ENCODE measurements at regions not wholly inside any gene's neighbourhood (a gene's known extent, or its start where the extent isn't known, plus 50 kb on each side); places are given as distances from the start of the nearest gene placed in this dataset.

DNA sequence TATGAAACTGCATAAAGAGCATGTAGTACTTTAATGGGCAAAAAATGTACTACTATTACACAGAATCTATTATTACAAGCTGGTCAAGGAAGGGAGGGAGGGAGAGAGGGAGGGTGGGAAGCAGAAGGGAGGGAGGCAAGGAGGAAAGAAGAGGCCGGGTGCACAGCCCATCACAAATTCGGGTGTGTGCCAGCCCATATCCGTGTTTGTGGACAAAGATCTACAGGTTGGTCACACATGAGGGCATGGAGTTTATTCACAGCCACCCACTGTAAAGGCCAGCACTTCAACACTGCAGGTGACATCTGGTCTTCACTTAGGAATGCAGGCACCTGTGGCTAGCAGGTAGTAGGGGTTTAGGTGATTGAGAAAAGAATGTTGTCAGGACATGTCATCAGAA, 352.5 kb upstream of the NBEA start:
- TF ChIP-seq, protein P1, sequence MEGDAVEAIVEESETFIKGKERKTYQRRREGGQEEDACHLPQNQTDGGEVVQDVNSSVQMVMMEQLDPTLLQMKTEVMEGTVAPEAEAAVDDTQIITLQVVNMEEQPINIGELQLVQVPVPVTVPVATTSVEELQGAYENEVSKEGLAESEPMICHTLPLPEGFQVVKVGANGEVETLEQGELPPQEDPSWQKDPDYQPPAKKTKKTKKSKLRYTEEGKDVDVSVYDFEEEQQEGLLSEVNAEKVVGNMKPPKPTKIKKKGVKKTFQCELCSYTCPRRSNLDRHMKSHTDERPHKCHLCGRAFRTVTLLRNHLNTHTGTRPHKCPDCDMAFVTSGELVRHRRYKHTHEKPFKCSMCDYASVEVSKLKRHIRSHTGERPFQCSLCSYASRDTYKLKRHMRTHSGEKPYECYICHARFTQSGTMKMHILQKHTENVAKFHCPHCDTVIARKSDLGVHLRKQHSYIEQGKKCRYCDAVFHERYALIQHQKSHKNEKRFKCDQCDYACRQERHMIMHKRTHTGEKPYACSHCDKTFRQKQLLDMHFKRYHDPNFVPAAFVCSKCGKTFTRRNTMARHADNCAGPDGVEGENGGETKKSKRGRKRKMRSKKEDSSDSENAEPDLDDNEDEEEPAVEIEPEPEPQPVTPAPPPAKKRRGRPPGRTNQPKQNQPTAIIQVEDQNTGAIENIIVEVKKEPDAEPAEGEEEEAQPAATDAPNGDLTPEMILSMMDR (IDR thresholded peaks at IDR 0.05) = no peak
- TF ChIP-seq POLR2A (IDR thresholded peaks at IDR 0.05) = no peak
